ENCODE measurements at regions not wholly inside any gene's neighbourhood (a gene's known extent, or its start where the extent isn't known, plus 50 kb on each side); places are given as distances from the start of the nearest gene placed in this dataset.
"Not testable (repeated sequence)": the region's sequence is repeated elsewhere in the genome, so short reads cannot be mapped to it uniquely, and the experiment has no call there.

GRCh38 chr2:224187220-224187619 lies 148.1 kb upstream of the SERPINE2 start:
- Mint-ChIP-seq H3K27me3 (ENCODE audit: low read depth) (peaks cover 3% of the 10 kb centered on the region), H3K9me3 (peaks cover 3% of the 10 kb centered on the region), H3K27ac (no peak overlapping the region), H3K36me3 (ENCODE audit: low read depth) (no peaks in the 10 kb centered on the region), H3K4me3 (no peak overlapping the region), H3K4me1 (ENCODE audit: low read depth) (no peaks in the 10 kb centered on the region)

GRCh38 chr2:224185023-224185601 lies 146.0 kb upstream of the SERPINE2 start:
- Mint-ChIP-seq H3K27me3 (ENCODE audit: low read depth) (peaks cover 3% of the 10 kb centered on the region), H3K4me3 (no peak overlapping the region), H3K27ac (no peak overlapping the region), H3K36me3 (ENCODE audit: low read depth) (no peaks in the 10 kb centered on the region), H3K4me1 (ENCODE audit: low read depth) (no peaks in the 10 kb centered on the region), H3K9me3 (peaks cover 3% of the 10 kb centered on the region)

GRCh38 chr2:224183086-224183485 lies 144.0 kb upstream of the SERPINE2 start:
- no peak overlapping the region for H3K4me3 Mint-ChIP-seq
- no peaks in the 10 kb centered on the region for H3K27me3 Mint-ChIP-seq (ENCODE audit: low read depth)
- H3K36me3 Mint-ChIP-seq (ENCODE audit: low read depth): no peaks in the 10 kb centered on the region
- H3K27ac Mint-ChIP-seq: no peak overlapping the region
- H3K9me3 Mint-ChIP-seq: peaks cover 3% of the 10 kb centered on the region
- no peaks in the 10 kb centered on the region for H3K4me1 Mint-ChIP-seq (ENCODE audit: low read depth)

- Mint-ChIP-seq H3K9me3 (peaks cover under 1% of the 10 kb centered on the region), H3K27ac (no peak overlapping the region), H3K27me3 (ENCODE audit: low read depth) (no peaks in the 10 kb centered on the region), H3K4me3 (no peak overlapping the region), H3K36me3 (ENCODE audit: low read depth) (no peaks in the 10 kb centered on the region), H3K4me1 (ENCODE audit: low read depth) (no peaks in the 10 kb centered on the region)
These were observed 143.4 kb upstream of the SERPINE2 start for GRCh38 chr2:224182498-224182897.

GRCh38 chr2:224181534-224182155 lies 142.6 kb upstream of the SERPINE2 start:
- H3K36me3 Mint-ChIP-seq (ENCODE audit: low read depth): no peaks in the 10 kb centered on the region
- no peak overlapping the region for H3K4me3 Mint-ChIP-seq
- H3K4me1 Mint-ChIP-seq (ENCODE audit: low read depth): no peaks in the 10 kb centered on the region
- no peak overlapping the region for H3K27ac Mint-ChIP-seq
- H3K9me3 Mint-ChIP-seq: no peaks in the 10 kb centered on the region
- no peaks in the 10 kb centered on the region for H3K27me3 Mint-ChIP-seq (ENCODE audit: low read depth)

- Mint-ChIP-seq H3K27ac (no peak overlapping the region), H3K4me1 (ENCODE audit: low read depth) (no peaks in the 10 kb centered on the region), H3K4me3 (no peak overlapping the region), H3K27me3 (ENCODE audit: low read depth) (no peaks in the 10 kb centered on the region), H3K36me3 (ENCODE audit: low read depth) (no peaks in the 10 kb centered on the region), H3K9me3 (no peaks in the 10 kb centered on the region)
These were observed 141.7 kb upstream of the SERPINE2 start for GRCh38 chr2:224180810-224181209.

GRCh38 chr2:224178056-224178455 lies 139.0 kb upstream of the SERPINE2 start:
- Mint-ChIP-seq H3K36me3 (ENCODE audit: low read depth) (no peaks in the 10 kb centered on the region), H3K27ac (no peak overlapping the region), H3K4me3 (no peak overlapping the region), H3K27me3 (ENCODE audit: low read depth) (no peaks in the 10 kb centered on the region), H3K4me1 (ENCODE audit: low read depth) (no peaks in the 10 kb centered on the region), H3K9me3 (no peaks in the 10 kb centered on the region)

- no peaks in the 10 kb centered on the region for H3K4me1 Mint-ChIP-seq (ENCODE audit: low read depth)
- no peaks in the 10 kb centered on the region for H3K36me3 Mint-ChIP-seq (ENCODE audit: low read depth)
- no peaks in the 10 kb centered on the region for H3K27me3 Mint-ChIP-seq (ENCODE audit: low read depth)
- H3K27ac Mint-ChIP-seq: no peak overlapping the region
- H3K9me3 Mint-ChIP-seq: no peaks in the 10 kb centered on the region
- no peak overlapping the region for H3K4me3 Mint-ChIP-seq
These were observed 136.5 kb upstream of the SERPINE2 start for GRCh38 chr2:224175538-224175937.

GRCh38 chr2:224174990-224175389 lies 135.9 kb upstream of the SERPINE2 start:
- no peaks in the 10 kb centered on the region for H3K36me3 Mint-ChIP-seq (ENCODE audit: low read depth)
- no peak overlapping the region for H3K27ac Mint-ChIP-seq
- no peaks in the 10 kb centered on the region for H3K4me1 Mint-ChIP-seq (ENCODE audit: low read depth)
- no peak overlapping the region for H3K4me3 Mint-ChIP-seq
- H3K27me3 Mint-ChIP-seq (ENCODE audit: low read depth): no peaks in the 10 kb centered on the region
- H3K9me3 Mint-ChIP-seq: no peaks in the 10 kb centered on the region

- H3K4me1 Mint-ChIP-seq (ENCODE audit: low read depth): no peaks in the 10 kb centered on the region
- H3K36me3 Mint-ChIP-seq (ENCODE audit: low read depth): no peaks in the 10 kb centered on the region
- no peaks in the 10 kb centered on the region for H3K9me3 Mint-ChIP-seq
- H3K27ac Mint-ChIP-seq: no peak overlapping the region
- H3K27me3 Mint-ChIP-seq (ENCODE audit: low read depth): no peaks in the 10 kb centered on the region
- H3K4me3 Mint-ChIP-seq: no peak overlapping the region
These were observed 135.4 kb upstream of the SERPINE2 start for GRCh38 chr2:224174521-224174920.

GRCh38 chr2:224173933-224174332 lies 134.8 kb upstream of the SERPINE2 start:
- Mint-ChIP-seq H3K27ac (no peak overlapping the region), H3K27me3 (ENCODE audit: low read depth) (no peaks in the 10 kb centered on the region), H3K36me3 (ENCODE audit: low read depth) (no peaks in the 10 kb centered on the region), H3K4me3 (no peak overlapping the region), H3K4me1 (ENCODE audit: low read depth) (no peaks in the 10 kb centered on the region), H3K9me3 (no peaks in the 10 kb centered on the region)

- H3K27me3 Mint-ChIP-seq (ENCODE audit: low read depth): peaks cover under 1% of the 10 kb centered on the region
- no peaks in the 10 kb centered on the region for H3K4me1 Mint-ChIP-seq (ENCODE audit: low read depth)
- no peak overlapping the region for H3K27ac Mint-ChIP-seq
- no peaks in the 10 kb centered on the region for H3K36me3 Mint-ChIP-seq (ENCODE audit: low read depth)
- no peak overlapping the region for H3K4me3 Mint-ChIP-seq
- no peaks in the 10 kb centered on the region for H3K9me3 Mint-ChIP-seq
These were observed 134.1 kb upstream of the SERPINE2 start for GRCh38 chr2:224173210-224173609.

GRCh38 chr2:224171226-224171625 lies 132.1 kb upstream of the SERPINE2 start:
- H3K4me3 Mint-ChIP-seq: no peak overlapping the region
- peaks cover 5% of the 10 kb centered on the region for H3K27me3 Mint-ChIP-seq (ENCODE audit: low read depth)
- H3K36me3 Mint-ChIP-seq (ENCODE audit: low read depth): no peaks in the 10 kb centered on the region
- no peaks in the 10 kb centered on the region for H3K9me3 Mint-ChIP-seq
- H3K4me1 Mint-ChIP-seq (ENCODE audit: low read depth): no peaks in the 10 kb centered on the region
- no peak overlapping the region for H3K27ac Mint-ChIP-seq

- Mint-ChIP-seq H3K4me1 (ENCODE audit: low read depth) (no peaks in the 10 kb centered on the region), H3K27me3 (ENCODE audit: low read depth) (peaks cover 6% of the 10 kb centered on the region), H3K27ac (no peak overlapping the region), H3K9me3 (no peaks in the 10 kb centered on the region), H3K36me3 (ENCODE audit: low read depth) (no peaks in the 10 kb centered on the region), H3K4me3 (no peak overlapping the region)
These were observed 130.8 kb upstream of the SERPINE2 start for GRCh38 chr2:224169847-224170246.

GRCh38 chr2:224167781-224168180 lies 128.7 kb upstream of the SERPINE2 start:
- not testable (repeated sequence) for H3K9me3 Mint-ChIP-seq; H3K4me1 Mint-ChIP-seq (ENCODE audit: low read depth); H3K36me3 Mint-ChIP-seq (ENCODE audit: low read depth); H3K4me3 Mint-ChIP-seq; H3K27me3 Mint-ChIP-seq (ENCODE audit: low read depth); H3K27ac Mint-ChIP-seq

GRCh38 chr2:224166654-224167053 lies 127.6 kb upstream of the SERPINE2 start:
- no peak overlapping the region for H3K27ac Mint-ChIP-seq
- H3K27me3 Mint-ChIP-seq (ENCODE audit: low read depth): peaks cover 9% of the 10 kb centered on the region
- no peaks in the 10 kb centered on the region for H3K36me3 Mint-ChIP-seq (ENCODE audit: low read depth)
- H3K4me1 Mint-ChIP-seq (ENCODE audit: low read depth): no peaks in the 10 kb centered on the region
- H3K4me3 Mint-ChIP-seq: no peak overlapping the region
- H3K9me3 Mint-ChIP-seq: no peaks in the 10 kb centered on the region
